PC-3 (cell line): ENCODE measurements at regions not wholly inside any gene's neighbourhood (a gene's known extent, or its start where the extent isn't known, plus 50 kb on each side); places are given as distances from the start of the nearest gene placed in this dataset.

Experiments
- ATAC-seq: fragments of 200-7000 bp; cut with Tn5 transposase; 2 replicates; pipeline ENCODE4 v1.9.1; 2020; ENCODE audit warnings: mild to moderate bottlenecking, moderate library complexity
- BruUV-seq: library from RNA; stranded (reverse); fragments of 400-500 nt; replicated peaks from 2 replicates; lab custom pipeline; 2021; lab: Mats Ljungman, UMichigan
- CTCF ChIA-PET: fragments of 300-600 bp; sonication (Branson Sonifier 250); formaldehyde crosslinking; loops from one replicate; lab custom pipeline; 2022; ENCODE audit warnings: antibody characterized with exemption; lab: Charles Lee
- POLR2A ChIA-PET: fragments of 300-600 bp; sonication (Branson Sonifier 250); formaldehyde crosslinking; loops from one replicate; lab custom pipeline; 2022; ENCODE audit warnings: antibody characterized with exemption; ENCODE audit not compliant: unreplicated experiment; lab: Charles Lee
- DNase-seq: peaks from one replicate; pipeline ENCODE4 v3.0.0-alpha.2; 2015
- H2AFZ ChIP-seq: fragments of 300-600 bp; sonication (generic); 2 replicates; pipeline ENCODE4 v1.6.0; 2016; ENCODE audit warnings: antibody characterized with exemption, low read length
- H3F3A ChIP-seq: fragments of 300-600 bp; sonication (generic); one replicate; pipeline ENCODE4 v1.6.0; 2017; ENCODE audit warnings: antibody characterized with exemption, low read length, control low read depth, mild to moderate bottlenecking; ENCODE audit not compliant: unreplicated experiment
- H3K27ac ChIP-seq: fragments of 300-600 bp; sonication (generic); 2 replicates; pipeline ENCODE4 v1.5.1; 2016; ENCODE audit warnings: mild to moderate bottlenecking, low read length
- H3K27me3 ChIP-seq: fragments of 300-600 bp; sonication (generic); 2 replicates; pipeline ENCODE4 v1.6.1; 2016; ENCODE audit warnings: low read length, mixed read lengths
- H3K36me3 ChIP-seq: fragments of 300-600 bp; sonication (generic); 2 replicates; pipeline ENCODE4 v1.6.1; 2016; ENCODE audit warnings: low read depth, mixed run types, low read length, mixed read lengths
- H3K4me1 ChIP-seq: fragments of 300-600 bp; sonication (generic); 2 replicates; pipeline ENCODE4 v1.5.1; 2016; ENCODE audit warnings: low read length; ENCODE audit not compliant: insufficient read depth
- H3K4me2 ChIP-seq: fragments of 300-600 bp; sonication (generic); 2 replicates; pipeline ENCODE4 v1.6.0; 2016; ENCODE audit warnings: low read length
- H3K4me3 ChIP-seq: fragments of 300-600 bp; sonication (generic); 2 replicates; pipeline ENCODE4 v1.5.1; 2016; ENCODE audit warnings: mild to moderate bottlenecking, low read length, mixed read lengths
- H3K79me2 ChIP-seq: fragments of 300-600 bp; sonication (generic); 2 replicates; pipeline ENCODE4 v1.6.1; 2017; ENCODE audit warnings: low read length, mixed read lengths
- H3K9ac ChIP-seq: fragments of 300-600 bp; sonication (generic); 2 replicates; pipeline ENCODE4 v1.6.0; 2016; ENCODE audit warnings: mild to moderate bottlenecking, low read length
- H3K9me2 ChIP-seq: fragments of 300-600 bp; sonication (generic); replicated peaks from 2 replicates; pipeline ENCODE4 v1.6.1; 2016; ENCODE audit warnings: mixed run types, low read length, mixed read lengths
- H3K9me3 ChIP-seq: fragments of 300-600 bp; sonication (generic); 2 replicates; pipeline ENCODE4 v1.6.1; 2016; ENCODE audit warnings: low read length, mixed read lengths
- H4K20me1 ChIP-seq: fragments of 300-600 bp; sonication (generic); 2 replicates; pipeline ENCODE4 v1.6.1; 2016; ENCODE audit warnings: low read length, mixed read lengths
- CTCF ChIP-seq: fragments of 300-600 bp; sonication (generic); conservative IDR thresholded peaks from 2 replicates; pipeline ENCODE4 v1.5.1; 2017; ENCODE audit warnings: antibody characterized with exemption, low read depth, mild to moderate bottlenecking, low read length
- EZH2 ChIP-seq: fragments of 300-600 bp; sonication (generic); IDR thresholded peaks from one replicate; pipeline ENCODE4 v1.6.1; 2017; ENCODE audit warnings: antibody characterized with exemption, mild to moderate bottlenecking, low read length; ENCODE audit not compliant: unreplicated experiment
- EZH2phosphoT487 ChIP-seq: fragments of 300-600 bp; sonication (generic); IDR thresholded peaks from 2 replicates; pipeline ENCODE4 v1.6.1; 2018; ENCODE audit warnings: mild to moderate bottlenecking, antibody characterized with exemption, low read length, borderline replicate concordance
- intact Hi-C: fragments of 100-400 bp; cut with micrococcal nuclease; formaldehyde crosslinking; loops from 2 replicates; pipeline ENCODE4 v1.9.0; 2023

GRCh38 chr3:104885214-104885814 is 481.4 kb upstream of the ALCAM start:
- H3K9me2 ChIP-seq: no peaks in the 10 kb centered on the region
- H3F3A ChIP-seq: no peaks in the 10 kb centered on the region
- intact Hi-C loops: loop anchor here (1.0 kb wide), 1 partner anchor 481 kb away; the partner anchor contains the start of gene ALCAM
- no peaks in the 10 kb centered on the region for H4K20me1 ChIP-seq
- peaks cover 28% of the 10 kb centered on the region for H3K4me1 ChIP-seq
- H2AFZ ChIP-seq: peak overlapping the region; percentile 22; the same call in 1 of the 2 replicates
- no peaks in the 10 kb centered on the region for H3K36me3 ChIP-seq
- peak overlapping the region; percentile 59 for H3K4me2 ChIP-seq
- DNase-seq (peak; percentile 89), ATAC-seq (peak; percentile 72)
- CTCF ChIA-PET: interaction anchor here (0.7 kb wide), 1 partner anchor 336 kb away, joined by 3 read pairs; no protein-coding TSS in a partner anchor
- POLR2A ChIA-PET: interaction anchor here (0.6 to 0.7 kb wide), 2 partner anchors 11 to 59 kb away, joined by 3 to 8 read pairs; no protein-coding TSS in a partner anchor
- no peaks in the 10 kb centered on the region for H3K79me2 ChIP-seq
- H3K27me3 ChIP-seq: no peaks in the 10 kb centered on the region
- TF ChIP-seq CTCF (no peak), EZH2 (no peak), EZH2phosphoT487 (no peak)
- peak overlapping the region; percentile 74 for H3K27ac ChIP-seq
- no peak overlapping the region; the same call in 1 of the 2 replicates for H3K9ac ChIP-seq
- peak overlapping the region; percentile 8; the same call in 1 of the 2 replicates for H3K4me3 ChIP-seq
- H3K9me3 ChIP-seq: no peaks in the 10 kb centered on the region
- no TSS peak for BruUV-seq

- Histone ChIP-seq H3K4me1 (peaks cover 28% of the 10 kb centered on the region), H3K36me3 (no peaks in the 10 kb centered on the region), H2AFZ (peak overlapping the region; percentile 6; the same call in 1 of the 2 replicates), H3K9me2 (no peaks in the 10 kb centered on the region), H3K79me2 (no peaks in the 10 kb centered on the region), H4K20me1 (no peaks in the 10 kb centered on the region), H3K9me3 (no peaks in the 10 kb centered on the region), H3K27ac (peak overlapping the region; percentile 74), H3K4me2 (peak overlapping the region; percentile 59), H3F3A (no peaks in the 10 kb centered on the region), H3K9ac (peak overlapping the region; percentile 3; the same call in 1 of the 2 replicates), H3K4me3 (0 out of 2 replicates have a peak overlapping the region, but pooled peaks have one; percentile 8), H3K27me3 (no peaks in the 10 kb centered on the region)
- POLR2A ChIA-PET: no interaction called here
- ATAC-seq: peak; percentile 85
- BruUV-seq: no TSS peak
- CTCF ChIA-PET: no interaction called here
- TF ChIP-seq EZH2 (no peak), CTCF (no peak), EZH2phosphoT487 (no peak)
- intact Hi-C loops: no loop called here
- peak; percentile 63 for DNase-seq
Observed at GRCh38 chr3:104886220-104886995, 480.3 kb upstream of the ALCAM start.
